ENCODE measurements at regions not wholly inside any gene's neighbourhood (a gene's known extent, or its start where the extent isn't known, plus 50 kb on each side); places are given as distances from the start of the nearest gene placed in this dataset.

DNA sequence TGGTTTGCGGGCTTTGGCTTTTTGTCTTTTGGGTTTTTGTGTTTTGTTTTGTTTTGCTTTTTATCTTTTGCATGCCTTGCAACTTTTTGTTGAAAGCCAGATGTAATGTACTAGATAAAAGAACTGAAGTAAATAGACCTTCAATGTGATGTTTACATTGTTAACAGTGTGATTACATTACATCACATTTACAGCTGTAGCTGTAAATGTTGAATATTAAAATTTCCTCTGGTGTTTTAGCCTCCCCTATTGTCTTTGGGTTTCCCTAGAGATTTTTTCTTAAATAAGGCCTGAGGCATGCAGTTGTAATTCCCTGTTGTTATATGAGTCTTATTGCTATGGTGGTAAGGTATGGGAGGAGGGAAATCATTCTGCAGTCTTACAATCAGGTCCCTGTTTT lies 275.0 kb downstream of the PARM1 start:
- Histone ChIP-seq H3K79me2 (ENCODE audit: control insufficient read depth, insufficient read depth, low read length) (no peaks in the 10 kb centered on the region), H4K20me1 (ENCODE audit: control insufficient read depth, insufficient read depth, low read length, poor library complexity, severe bottlenecking) (no peaks in the 10 kb centered on the region), H3K27me3 (replicated peaks in 1 of 4; ENCODE audit: control extremely low read depth in 1 of 4, control insufficient read depth in 3 of 4, insufficient read depth in 4 of 4, low read length in 3 of 4) (peaks cover 0 to 3% (median 0%) of the 10 kb centered on the region in 4 experiments), H3K9ac (ENCODE audit: low read length) (no peak overlapping the region), H3K4me1 (ENCODE audit: control insufficient read depth in 2 of 2, insufficient read depth in 2 of 2, low read length in 2 of 2) (no peaks in the 10 kb centered on the region), H3K4me2 (replicated peaks; ENCODE audit: low read depth, low read length, poor library complexity, severe bottlenecking) (no peak overlapping the region), H3K4me3 (ENCODE audit: control extremely low read depth in 1 of 5, extremely low read depth in 1 of 5, insufficient read depth in 1 of 5, low read depth in 2 of 5, low read length in 4 of 5) (no peak overlapping the region), H3K9me3 (ENCODE audit: control extremely low read depth in 1 of 3, control insufficient read depth in 2 of 3, insufficient read depth in 1 of 3, low read length in 2 of 3) (peaks cover 0 to 2% (median 0%) of the 10 kb centered on the region in 3 donors), H2AFZ (ENCODE audit: insufficient read depth, low read depth, low read length, poor library complexity, severe bottlenecking) (no peak overlapping the region), H3K27ac (ENCODE audit: low read length in 2 of 2) (no peak overlapping the region), H3K36me3 (replicated peaks in 1 of 2; ENCODE audit: control extremely low read depth in 1 of 2, control insufficient read depth in 1 of 2, extremely low read depth in 1 of 2, insufficient read depth in 2 of 2, low read length in 1 of 2) (no peaks in the 10 kb centered on the region)
- POLR2A ChIA-PET, result no interaction called here
- no peak overlapping the region for H3K27ac Mint-ChIP-seq
- DNase-seq (no peak), ATAC-seq (ENCODE audit: low read depth) (no peak)
- WGBS (ENCODE audit: insufficient coverage), result no CpG with 5 or more reads among the region's 1 CpG
- TF ChIP-seq CTCF (IDR thresholded peaks at IDR 0.05) (no peak), EZH2 (IDR thresholded peaks at IDR 0.05; ENCODE audit: borderline replicate concordance, insufficient read depth, low read depth, low read length, poor library complexity, severe bottlenecking) (no peak)
- no peaks in the 10 kb centered on the region for H3K4me1 Mint-ChIP-seq
- H3K9me3 Mint-ChIP-seq (ENCODE audit: insufficient read depth), result no peaks in the 10 kb centered on the region
- peaks cover 12% of the 10 kb centered on the region for H3K27me3 Mint-ChIP-seq
- no peak overlapping the region for H3K4me3 Mint-ChIP-seq
- intact Hi-C loops (cut with micrococcal nuclease), result no loop called here
- CTCF ChIA-PET, result no interaction called here

DNA sequence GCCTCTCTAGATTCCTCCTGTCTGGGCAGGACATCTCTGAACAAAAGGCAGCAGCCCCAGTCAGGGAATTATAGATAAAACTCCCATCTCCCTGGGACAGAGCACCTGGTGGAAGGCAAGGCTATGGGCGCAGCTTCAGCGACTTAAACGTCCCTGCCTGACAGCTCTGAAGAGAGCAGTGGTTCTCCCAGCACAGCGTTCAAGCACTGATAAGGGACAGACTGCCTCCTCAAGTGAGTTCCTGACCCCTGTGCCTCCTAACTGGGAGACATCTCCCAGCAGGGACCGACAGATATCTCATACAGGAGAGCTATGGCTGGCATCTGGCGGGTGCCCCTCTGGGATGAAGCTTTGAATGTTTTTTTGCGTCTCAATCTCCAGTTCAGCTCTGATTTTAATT lies 262.2 kb downstream of the PARM1 start:
- Mint-ChIP-seq H3K27me3 (no peaks in the 10 kb centered on the region), H3K4me3 (no peak overlapping the region), H3K4me1 (no peaks in the 10 kb centered on the region), H3K9me3 (ENCODE audit: insufficient read depth) (peaks cover 7% of the 10 kb centered on the region), H3K27ac (no peak overlapping the region)
- Histone ChIP-seq H3K9ac (ENCODE audit: low read length) (no peak overlapping the region), H3K27ac (ENCODE audit: low read length in 2 of 2) (no peak overlapping the region), H3K79me2 (ENCODE audit: control insufficient read depth, insufficient read depth, low read length) (no peaks in the 10 kb centered on the region), H3K4me1 (ENCODE audit: control insufficient read depth in 2 of 2, insufficient read depth in 2 of 2, low read length in 2 of 2) (no peaks in the 10 kb centered on the region), H3K9me3 (ENCODE audit: control extremely low read depth in 1 of 3, control insufficient read depth in 2 of 3, insufficient read depth in 1 of 3, low read length in 2 of 3) (peaks cover 0 to 4% (median 0%) of the 10 kb centered on the region in 3 donors), H3K4me3 (ENCODE audit: control extremely low read depth in 1 of 5, extremely low read depth in 1 of 5, insufficient read depth in 1 of 5, low read depth in 2 of 5, low read length in 4 of 5) (no peak overlapping the region), H3K4me2 (replicated peaks; ENCODE audit: low read depth, low read length, poor library complexity, severe bottlenecking) (no peak overlapping the region), H3K36me3 (replicated peaks in 1 of 2; ENCODE audit: control extremely low read depth in 1 of 2, control insufficient read depth in 1 of 2, extremely low read depth in 1 of 2, insufficient read depth in 2 of 2, low read length in 1 of 2) (no peaks in the 10 kb centered on the region), H4K20me1 (ENCODE audit: control insufficient read depth, insufficient read depth, low read length, poor library complexity, severe bottlenecking) (no peaks in the 10 kb centered on the region), H2AFZ (ENCODE audit: insufficient read depth, low read depth, low read length, poor library complexity, severe bottlenecking) (no peak overlapping the region), H3K27me3 (replicated peaks in 1 of 4; ENCODE audit: control extremely low read depth in 1 of 4, control insufficient read depth in 3 of 4, insufficient read depth in 4 of 4, low read length in 3 of 4) (peaks cover 0 to 5% (median 1%) of the 10 kb centered on the region in 4 experiments)
- no peak for DNase-seq
- intact Hi-C loops (cut with micrococcal nuclease), result no loop called here
- ChIA-PET POLR2A (no interaction called here), CTCF (no interaction called here)
- 71% methylated on average over 4 of the region's 7 CpGs for WGBS (ENCODE audit: insufficient coverage)
- no peak for ATAC-seq (ENCODE audit: low read depth)
- TF ChIP-seq CTCF (IDR thresholded peaks at IDR 0.05) (no peak), EZH2 (IDR thresholded peaks at IDR 0.05; ENCODE audit: borderline replicate concordance, insufficient read depth, low read depth, low read length, poor library complexity, severe bottlenecking) (no peak)
